OCI-LY7 (cell line): ENCODE measurements at regions not wholly inside any gene's neighbourhood (a gene's known extent, or its start where the extent isn't known, plus 50 kb on each side); places are given as distances from the start of the nearest gene placed in this dataset.
"Not testable (repeated sequence)": the region's sequence is repeated elsewhere in the genome, so short reads cannot be mapped to it uniquely, and the experiment has no call there.

ENCODE experiments used
- BruUV-seq: library from RNA; stranded (reverse); fragments of 400-500 nt; replicated peaks from 2 replicates; lab custom pipeline; 2021; lab: Mats Ljungman, UMichigan
- CTCF ChIA-PET: fragments of 300-600 bp; sonication (Branson Sonifier 250); formaldehyde crosslinking; loops from one replicate; lab custom pipeline; 2022; ENCODE audit warnings: antibody characterized with exemption; ENCODE audit not compliant: unreplicated experiment; lab: Charles Lee
- POLR2A ChIA-PET: fragments of 300-600 bp; sonication (Branson Sonifier 250); formaldehyde crosslinking; loops from one replicate; lab custom pipeline; 2022; ENCODE audit warnings: antibody characterized with exemption; lab: Charles Lee
- DNase-seq: peaks from one replicate; pipeline ENCODE4 v3.0.0-alpha.2; 2015; ENCODE audit warnings: low spot score
- H2AFZ ChIP-seq: fragments of 200-600 bp; sonication (generic), shearing (Covaris generic); 2 replicates; pipeline ENCODE4 v1.6.1; 2014; ENCODE audit warnings: mild to moderate bottlenecking, antibody characterized with exemption, low read length, moderate library complexity
- H3K27ac ChIP-seq: fragments of 200-600 bp; sonication (generic); 2 replicates; pipeline ENCODE4 v1.5.1; 2014; ENCODE audit warnings: mixed run types, low read depth, mild to moderate bottlenecking, moderate library complexity, low read length, inconsistent platforms; ENCODE audit not compliant: poor library complexity, severe bottlenecking
- H3K36me3 ChIP-seq: fragments of 200-600 bp; sonication (generic); 2 replicates; pipeline ENCODE4 v1.6.1; 2014; ENCODE audit warnings: mild to moderate bottlenecking, antibody characterized with exemption, low read length, moderate library complexity, mixed read lengths; ENCODE audit not compliant: insufficient read depth
- H3K4me1 ChIP-seq: fragments of 200-600 bp; sonication (generic); 2 replicates; pipeline ENCODE4 v1.5.1; 2014; ENCODE audit warnings: mild to moderate bottlenecking, low read length; ENCODE audit not compliant: insufficient read depth, poor library complexity, severe bottlenecking
- H3K4me2 ChIP-seq: fragments of 200-600 bp; sonication (generic); 2 replicates; pipeline ENCODE4 v1.6.1; 2014; ENCODE audit warnings: mild to moderate bottlenecking, low read length
- H3K4me3 ChIP-seq: fragments of 200-600 bp; sonication (generic); 2 replicates; pipeline ENCODE4 v1.5.1; 2014; ENCODE audit warnings: mild to moderate bottlenecking, low read depth, low read length; ENCODE audit not compliant: poor library complexity, severe bottlenecking
- H3K79me2 ChIP-seq: fragments of 200-600 bp; sonication (generic); 2 replicates; pipeline ENCODE4 v1.6.1; 2016; ENCODE audit warnings: low read depth, mild to moderate bottlenecking, low read length, moderate library complexity, mixed read lengths; ENCODE audit not compliant: insufficient read depth
- H3K9me2 ChIP-seq: fragments of 200-600 bp; sonication (generic); 2 replicates; pipeline ENCODE4 v1.6.1; 2016; ENCODE audit warnings: mild to moderate bottlenecking, low read length, mixed read lengths; ENCODE audit not compliant: insufficient read depth
- H3K9me3 ChIP-seq: fragments of 200-600 bp; sonication (generic); 2 replicates; pipeline ENCODE4 v1.6.1; 2014; ENCODE audit warnings: mild to moderate bottlenecking, mixed run types, low read length, mixed read lengths
- H4K20me1 ChIP-seq: fragments of 200-600 bp; sonication (generic); 2 replicates; pipeline ENCODE4 v1.6.1; 2014; ENCODE audit warnings: mild to moderate bottlenecking, antibody characterized with exemption, low read length, moderate library complexity, mixed read lengths; ENCODE audit not compliant: insufficient read depth
- EZH2phosphoT487 ChIP-seq: fragments of 200-600 bp; sonication (generic); IDR thresholded peaks from 2 replicates; pipeline ENCODE4 v1.6.1; 2018; ENCODE audit warnings: low read depth, borderline replicate concordance, mild to moderate bottlenecking, mixed run types, antibody characterized with exemption, low read length, moderate library complexity, mixed read lengths
- intact Hi-C: fragments of 100-400 bp; cut with micrococcal nuclease; formaldehyde crosslinking; loops from one replicate; pipeline ENCODE4 v1.10.0; 2022; ENCODE audit not compliant: unreplicated experiment
- TF ChIP-seq, protein P1 (sequence below): fragments of 200-600 bp; sonication (generic); conservative IDR thresholded peaks from 2 replicates; pipeline ENCODE4 v1.5.1; 2014; ENCODE audit warnings: mild to moderate bottlenecking, antibody characterized with exemption, low read length, moderate library complexity, mixed read lengths

DNA sequence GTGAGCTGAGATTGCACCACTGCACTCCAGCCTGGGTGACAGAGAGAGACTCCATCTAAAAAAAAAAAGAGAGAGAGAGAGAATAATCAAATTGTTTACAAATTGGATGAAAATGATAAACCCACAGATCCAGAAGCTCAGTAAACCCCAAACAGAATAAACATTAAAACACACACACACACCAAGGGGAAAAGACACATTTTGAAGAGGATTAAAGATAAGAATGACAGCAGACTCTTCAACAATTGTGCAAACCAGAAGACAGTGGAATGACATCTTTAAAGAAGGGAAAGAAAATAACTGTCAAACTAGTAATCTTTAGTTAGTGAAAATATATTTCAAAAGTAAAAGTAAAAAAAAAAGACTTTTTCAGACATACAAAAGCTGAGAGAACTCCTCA, 64.4 kb upstream of the RPL38 start:
- Histone ChIP-seq H2AFZ (no peak overlapping the region), H3K4me3 (no peak overlapping the region), H3K4me2 (no peak overlapping the region), H3K9me2 (no peaks in the 10 kb centered on the region), H3K4me1 (no peaks in the 10 kb centered on the region), H4K20me1 (no peaks in the 10 kb centered on the region), H3K27ac (no peak overlapping the region), H3K79me2 (no peaks in the 10 kb centered on the region), H3K36me3 (no peaks in the 10 kb centered on the region), H3K9me3 (peaks cover 26% of the 10 kb centered on the region)
- ChIA-PET CTCF (no interaction called here), POLR2A (no interaction called here)
- intact Hi-C loops: no loop called here
- BruUV-seq: no TSS peak
- no peak for DNase-seq
- TF ChIP-seq EZH2phosphoT487: no peak
- TF ChIP-seq, protein P1, sequence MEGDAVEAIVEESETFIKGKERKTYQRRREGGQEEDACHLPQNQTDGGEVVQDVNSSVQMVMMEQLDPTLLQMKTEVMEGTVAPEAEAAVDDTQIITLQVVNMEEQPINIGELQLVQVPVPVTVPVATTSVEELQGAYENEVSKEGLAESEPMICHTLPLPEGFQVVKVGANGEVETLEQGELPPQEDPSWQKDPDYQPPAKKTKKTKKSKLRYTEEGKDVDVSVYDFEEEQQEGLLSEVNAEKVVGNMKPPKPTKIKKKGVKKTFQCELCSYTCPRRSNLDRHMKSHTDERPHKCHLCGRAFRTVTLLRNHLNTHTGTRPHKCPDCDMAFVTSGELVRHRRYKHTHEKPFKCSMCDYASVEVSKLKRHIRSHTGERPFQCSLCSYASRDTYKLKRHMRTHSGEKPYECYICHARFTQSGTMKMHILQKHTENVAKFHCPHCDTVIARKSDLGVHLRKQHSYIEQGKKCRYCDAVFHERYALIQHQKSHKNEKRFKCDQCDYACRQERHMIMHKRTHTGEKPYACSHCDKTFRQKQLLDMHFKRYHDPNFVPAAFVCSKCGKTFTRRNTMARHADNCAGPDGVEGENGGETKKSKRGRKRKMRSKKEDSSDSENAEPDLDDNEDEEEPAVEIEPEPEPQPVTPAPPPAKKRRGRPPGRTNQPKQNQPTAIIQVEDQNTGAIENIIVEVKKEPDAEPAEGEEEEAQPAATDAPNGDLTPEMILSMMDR: no peak

GRCh38 chr17:74140282-74140681, 63.2 kb upstream of the RPL38 start:
- CTCF ChIA-PET: no interaction called here
- Histone ChIP-seq H2AFZ (no peak overlapping the region), H3K79me2 (no peaks in the 10 kb centered on the region), H3K4me3 (no peak overlapping the region), H3K27ac (no peak overlapping the region), H3K4me1 (no peaks in the 10 kb centered on the region), H3K9me3 (peaks cover 26% of the 10 kb centered on the region), H3K4me2 (no peak overlapping the region), H4K20me1 (no peaks in the 10 kb centered on the region), H3K36me3 (no peaks in the 10 kb centered on the region), H3K9me2 (no peaks in the 10 kb centered on the region)
- DNase-seq: no peak
- POLR2A ChIA-PET: interaction anchor here (0.7 kb wide), 1 partner anchor 62 kb away, joined by 3 read pairs; no protein-coding TSS in a partner anchor
- TF ChIP-seq EZH2phosphoT487: no peak
- TF ChIP-seq, protein P1: no peak
- BruUV-seq: no TSS peak
- intact Hi-C loops: no loop called here

GRCh38 chr17:74141612-74142011, 61.9 kb upstream of the RPL38 start:
- Histone ChIP-seq H3K9me3 (peaks cover 26% of the 10 kb centered on the region), H3K4me1 (no peaks in the 10 kb centered on the region), H4K20me1 (no peaks in the 10 kb centered on the region), H3K36me3 (no peaks in the 10 kb centered on the region), H3K27ac (no peak overlapping the region), H3K4me2 (no peak overlapping the region), H3K9me2 (no peaks in the 10 kb centered on the region), H2AFZ (no peak overlapping the region), H3K79me2 (no peaks in the 10 kb centered on the region), H3K4me3 (no peak overlapping the region)
- POLR2A ChIA-PET: interaction anchor here (0.7 to 1.1 kb wide), 2 partner anchors 128 to 628 kb away, joined by 3 read pairs; no protein-coding TSS in a partner anchor
- DNase-seq: no peak
- intact Hi-C loops: no loop called here
- CTCF ChIA-PET: no interaction called here
- no TSS peak for BruUV-seq
- no peak for TF ChIP-seq EZH2phosphoT487
- TF ChIP-seq, protein P1: no peak

GRCh38 chr17:74143318-74143717, 60.2 kb upstream of the RPL38 start:
- CTCF ChIA-PET, H3K36me3 ChIP-seq, H3K4me2 ChIP-seq, H3K4me3 ChIP-seq, BruUV-seq, H3K4me1 ChIP-seq, H4K20me1 ChIP-seq, H3K27ac ChIP-seq, H3K79me2 ChIP-seq, DNase-seq, H2AFZ ChIP-seq, intact Hi-C loops, POLR2A ChIA-PET, H3K9me2 ChIP-seq: not testable (repeated sequence)
- peaks cover 26% of the 10 kb centered on the region for H3K9me3 ChIP-seq
